ENCODE measurements at regions not wholly inside any gene's neighbourhood (a gene's known extent, or its start where the extent isn't known, plus 50 kb on each side); places are given as distances from the start of the nearest gene placed in this dataset.

GRCh38 chr13:44191504-44192171 is 182.0 kb upstream of the SERP2 start:
- Histone ChIP-seq H3F3A (ENCODE audit: insufficient read depth) (peaks cover 28% of the 10 kb centered on the region), H3K27me3 (replicated peaks; ENCODE audit: insufficient read depth) (no peaks in the 10 kb centered on the region), H2AFZ (peak overlapping the region; percentile 84), H3K9me3 (ENCODE audit: low read depth) (no peaks in the 10 kb centered on the region), H4K20me1 (ENCODE audit: insufficient read depth) (no peaks in the 10 kb centered on the region), H3K27ac (peak overlapping the region; percentile 54), H3K36me3 (ENCODE audit: low read depth) (no peaks in the 10 kb centered on the region), H3K4me3 (peak overlapping the region; percentile 35), H3K9ac (peak overlapping the region; percentile 37; the same call in 1 of the 2 replicates), H3K9me2 (ENCODE audit: insufficient read depth) (no peaks in the 10 kb centered on the region), H3K4me1 (ENCODE audit: insufficient read depth) (peaks cover 5% of the 10 kb centered on the region; the same call in 1 of the 2 replicates), H3K4me2 (ENCODE audit: unreplicated experiment) (peak overlapping the region; percentile 59), H3K79me2 (ENCODE audit: insufficient read depth) (no peaks in the 10 kb centered on the region)
- peak; percentile 90 for DNase-seq
- WGBS, 2 experiments (ENCODE audit: low coverage in 1 of 2, low lambda C conversion rate in 2 of 2, missing lambda C conversion rate in 2 of 2), result 5 to 6% methylated on average over 15 of the region's 15 CpGs
- in situ Hi-C loops (cut with MboI), result loop anchor here (25.0 kb wide), 1 partner anchor 246 kb away; no protein-coding TSS in a partner anchor
- TF ChIP-seq EZH2phosphoT487 (IDR thresholded peaks at IDR 0.05; ENCODE audit: insufficient read depth, low read depth) (no peak), EZH2 (IDR thresholded peaks at IDR 0.05; ENCODE audit: insufficient read depth, poor library complexity, severe bottlenecking) (no peak)

GRCh38 chr13:44193731-44194130 is 179.9 kb upstream of the SERP2 start:
- Histone ChIP-seq H3K9me3 (ENCODE audit: low read depth) (no peaks in the 10 kb centered on the region), H3F3A (ENCODE audit: insufficient read depth) (peaks cover 16% of the 10 kb centered on the region), H3K9me2 (ENCODE audit: insufficient read depth) (no peaks in the 10 kb centered on the region), H3K27me3 (replicated peaks; ENCODE audit: insufficient read depth) (no peaks in the 10 kb centered on the region), H3K4me2 (ENCODE audit: unreplicated experiment) (no peak overlapping the region), H4K20me1 (ENCODE audit: insufficient read depth) (no peaks in the 10 kb centered on the region), H2AFZ (no peak overlapping the region), H3K4me3 (no peak overlapping the region), H3K9ac (no peak overlapping the region), H3K79me2 (ENCODE audit: insufficient read depth) (no peaks in the 10 kb centered on the region), H3K4me1 (ENCODE audit: insufficient read depth) (peaks cover 5% of the 10 kb centered on the region; the same call in 1 of the 2 replicates), H3K27ac (no peak overlapping the region), H3K36me3 (ENCODE audit: low read depth) (no peaks in the 10 kb centered on the region)
- WGBS, 2 experiments (ENCODE audit: low coverage in 1 of 2, low lambda C conversion rate in 2 of 2, missing lambda C conversion rate in 2 of 2), result 69 to 75% methylated on average over 3 of the region's 3 CpGs
- in situ Hi-C loops (cut with MboI), result loop anchor here (25.0 kb wide), 1 partner anchor 244 kb away; no protein-coding TSS in a partner anchor
- DNase-seq, result no peak
- TF ChIP-seq EZH2phosphoT487 (IDR thresholded peaks at IDR 0.05; ENCODE audit: insufficient read depth, low read depth) (no peak), EZH2 (IDR thresholded peaks at IDR 0.05; ENCODE audit: insufficient read depth, poor library complexity, severe bottlenecking) (no peak)

- Histone ChIP-seq H3K27me3 (replicated peaks; ENCODE audit: insufficient read depth) (no peaks in the 10 kb centered on the region), H4K20me1 (ENCODE audit: insufficient read depth) (no peaks in the 10 kb centered on the region), H3K4me3 (no peak overlapping the region), H3F3A (ENCODE audit: insufficient read depth) (peaks cover 14% of the 10 kb centered on the region), H3K4me1 (ENCODE audit: insufficient read depth) (peaks cover 3% of the 10 kb centered on the region; the same call in 1 of the 2 replicates), H3K9me2 (ENCODE audit: insufficient read depth) (no peaks in the 10 kb centered on the region), H3K27ac (no peak overlapping the region), H3K4me2 (ENCODE audit: unreplicated experiment) (no peak overlapping the region), H3K79me2 (ENCODE audit: insufficient read depth) (no peaks in the 10 kb centered on the region), H3K36me3 (ENCODE audit: low read depth) (no peaks in the 10 kb centered on the region), H3K9me3 (ENCODE audit: low read depth) (no peaks in the 10 kb centered on the region), H2AFZ (no peak overlapping the region), H3K9ac (no peak overlapping the region)
- 64 to 67% methylated on average over 3 of the region's 3 CpGs for WGBS, 2 experiments (ENCODE audit: low coverage in 1 of 2, low lambda C conversion rate in 2 of 2, missing lambda C conversion rate in 2 of 2)
- TF ChIP-seq EZH2 (IDR thresholded peaks at IDR 0.05; ENCODE audit: insufficient read depth, poor library complexity, severe bottlenecking) (no peak), EZH2phosphoT487 (IDR thresholded peaks at IDR 0.05; ENCODE audit: insufficient read depth, low read depth) (no peak)
- in situ Hi-C loops (cut with MboI), result loop anchor here (25.0 kb wide), 1 partner anchor 242 kb away; no protein-coding TSS in a partner anchor
- no peak for DNase-seq
These were observed 178.4 kb upstream of the SERP2 start for GRCh38 chr13:44195245-44195644.

GRCh38 chr13:44196196-44196751 is 177.3 kb upstream of the SERP2 start:
- H3K36me3 ChIP-seq (ENCODE audit: low read depth), result no peaks in the 10 kb centered on the region
- 76 to 88% methylated on average over 1 of the region's 1 CpG for WGBS, 2 experiments (ENCODE audit: low coverage in 1 of 2, low lambda C conversion rate in 2 of 2, missing lambda C conversion rate in 2 of 2)
- H3K4me1 ChIP-seq (ENCODE audit: insufficient read depth), result peaks cover 3% of the 10 kb centered on the region; the same call in 1 of the 2 replicates
- no peaks in the 10 kb centered on the region for H4K20me1 ChIP-seq (ENCODE audit: insufficient read depth)
- no peak overlapping the region for H3K27ac ChIP-seq
- H3K4me2 ChIP-seq (ENCODE audit: unreplicated experiment), result no peak overlapping the region
- H3K9ac ChIP-seq, result no peak overlapping the region
- H3K9me2 ChIP-seq (ENCODE audit: insufficient read depth), result no peaks in the 10 kb centered on the region
- H3K9me3 ChIP-seq (ENCODE audit: low read depth), result no peaks in the 10 kb centered on the region
- TF ChIP-seq EZH2 (IDR thresholded peaks at IDR 0.05; ENCODE audit: insufficient read depth, poor library complexity, severe bottlenecking) (no peak), EZH2phosphoT487 (IDR thresholded peaks at IDR 0.05; ENCODE audit: insufficient read depth, low read depth) (no peak)
- H3K79me2 ChIP-seq (ENCODE audit: insufficient read depth), result no peaks in the 10 kb centered on the region
- H3K27me3 ChIP-seq (replicated peaks; ENCODE audit: insufficient read depth), result no peaks in the 10 kb centered on the region
- no peak for DNase-seq
- in situ Hi-C loops (cut with MboI), result loop anchor here (25.0 kb wide), 1 partner anchor 241 kb away; no protein-coding TSS in a partner anchor
- peaks cover 14% of the 10 kb centered on the region for H3F3A ChIP-seq (ENCODE audit: insufficient read depth)
- H2AFZ ChIP-seq, result no peak overlapping the region
- no peak overlapping the region for H3K4me3 ChIP-seq

All from GM23248 (cell line).